ENCODE measurements at regions not wholly inside any gene's neighbourhood (a gene's known extent, or its start where the extent isn't known, plus 50 kb on each side); places are given as distances from the start of the nearest gene placed in this dataset.

GRCh38 chr11:104610635-104611034, 287.6 kb downstream of the CASP12 start:
- TF ChIP-seq POLR2A (IDR thresholded peaks at IDR 0.05; ENCODE audit: low read length) (no peak), GATA1 (IDR thresholded peaks at IDR 0.05; ENCODE audit: low read depth, low read length) (no peak)
